Neuron (in vitro differentiated cells): ENCODE measurements at regions not wholly inside any gene's neighbourhood (a gene's known extent, or its start where the extent isn't known, plus 50 kb on each side); places are given as distances from the start of the nearest gene placed in this dataset.

Source experiments
- H2AFZ ChIP-seq: one replicate; pipeline ENCODE4 v1.6.1; 2013; ENCODE audit warnings: low read depth, mild to moderate bottlenecking, inconsistent platforms, low read length, moderate library complexity
- H3K27me3 ChIP-seq: one replicate; pipeline ENCODE4 v1.6.1; 2013; ENCODE audit warnings: low read length; ENCODE audit not compliant: insufficient read depth
- H3K36me3 ChIP-seq: one replicate; pipeline ENCODE4 v1.6.1; 2013; ENCODE audit warnings: low read length; ENCODE audit not compliant: insufficient read depth
- H3K4me1 ChIP-seq: one replicate; pipeline ENCODE4 v1.6.1; 2013; ENCODE audit warnings: low read length; ENCODE audit not compliant: insufficient read depth
- H3K4me3 ChIP-seq: 2 replicates; pipeline ENCODE4 v1.5.1; 2013; ENCODE audit warnings: mild to moderate bottlenecking, low read length, moderate library complexity
- H3K9me3 ChIP-seq: one replicate; pipeline ENCODE4 v1.6.1; 2013; ENCODE audit warnings: low read length

GRCh38 chr2:204454672-204455380 lies 90.4 kb upstream of the PARD3B start:
- Histone ChIP-seq H3K27me3 (no peaks in the 10 kb centered on the region), H3K4me3 (no peak overlapping the region), H3K36me3 (no peaks in the 10 kb centered on the region), H3K9me3 (peaks cover 6% of the 10 kb centered on the region), H2AFZ (no peak overlapping the region), H3K4me1 (peaks cover 50% of the 10 kb centered on the region)

GRCh38 chr2:204468746-204469429 lies 76.4 kb upstream of the PARD3B start:
- no peaks in the 10 kb centered on the region for H3K4me1 ChIP-seq
- no peak overlapping the region for H3K4me3 ChIP-seq
- no peaks in the 10 kb centered on the region for H3K36me3 ChIP-seq
- no peaks in the 10 kb centered on the region for H3K9me3 ChIP-seq
- H3K27me3 ChIP-seq, result no peaks in the 10 kb centered on the region
- no peak overlapping the region for H2AFZ ChIP-seq

GRCh38 chr2:204470178-204470620 lies 75.1 kb upstream of the PARD3B start:
- H3K27me3 ChIP-seq, result no peaks in the 10 kb centered on the region
- peaks cover 2% of the 10 kb centered on the region for H3K9me3 ChIP-seq
- H2AFZ ChIP-seq, result no peak overlapping the region
- H3K4me1 ChIP-seq, result no peaks in the 10 kb centered on the region
- H3K36me3 ChIP-seq, result no peaks in the 10 kb centered on the region
- H3K4me3 ChIP-seq, result no peak overlapping the region

DNA sequence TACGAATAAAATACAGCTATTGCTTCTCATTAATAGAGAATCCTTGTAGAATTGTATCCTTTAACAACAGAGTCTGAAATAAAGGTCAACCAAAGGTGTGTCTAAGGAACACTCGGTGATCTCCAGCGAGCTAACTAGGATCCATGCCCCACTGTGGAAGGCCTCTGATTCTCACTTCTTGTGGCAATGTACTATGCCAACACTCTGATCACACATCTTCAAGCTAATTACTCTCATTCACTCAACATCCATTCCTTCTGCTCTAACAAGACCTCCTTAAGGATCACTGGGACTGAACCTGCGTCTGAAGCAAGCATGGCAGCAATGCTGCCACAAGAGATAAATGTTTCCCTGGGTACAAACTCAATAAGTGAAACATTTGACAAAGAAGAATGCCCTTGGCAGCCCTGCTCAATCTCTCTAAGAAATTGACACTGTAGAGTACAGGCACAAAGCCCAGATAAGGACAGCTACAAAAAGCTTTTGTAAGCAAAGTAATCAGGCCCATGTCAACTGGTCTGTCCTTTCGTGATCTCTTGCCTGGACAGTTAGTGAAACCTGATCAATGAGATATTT lies 74.6 kb upstream of the PARD3B start:
- no peaks in the 10 kb centered on the region for H3K36me3 ChIP-seq
- peaks cover 2% of the 10 kb centered on the region for H3K9me3 ChIP-seq
- no peaks in the 10 kb centered on the region for H3K27me3 ChIP-seq
- no peaks in the 10 kb centered on the region for H3K4me1 ChIP-seq
- no peak overlapping the region for H3K4me3 ChIP-seq
- H2AFZ ChIP-seq, result no peak overlapping the region

GRCh38 chr2:204472375-204472774 lies 72.9 kb upstream of the PARD3B start:
- Histone ChIP-seq H3K4me1 (no peaks in the 10 kb centered on the region), H3K27me3 (no peaks in the 10 kb centered on the region), H3K36me3 (no peaks in the 10 kb centered on the region), H2AFZ (no peak overlapping the region), H3K9me3 (peaks cover 2% of the 10 kb centered on the region), H3K4me3 (no peak overlapping the region)

- Histone ChIP-seq H3K36me3 (no peaks in the 10 kb centered on the region), H3K4me3 (no peak overlapping the region), H3K27me3 (no peaks in the 10 kb centered on the region), H2AFZ (no peak overlapping the region), H3K4me1 (no peaks in the 10 kb centered on the region), H3K9me3 (peaks cover 2% of the 10 kb centered on the region)
These were observed 72.1 kb upstream of the PARD3B start for GRCh38 chr2:204473224-204473623.

DNA sequence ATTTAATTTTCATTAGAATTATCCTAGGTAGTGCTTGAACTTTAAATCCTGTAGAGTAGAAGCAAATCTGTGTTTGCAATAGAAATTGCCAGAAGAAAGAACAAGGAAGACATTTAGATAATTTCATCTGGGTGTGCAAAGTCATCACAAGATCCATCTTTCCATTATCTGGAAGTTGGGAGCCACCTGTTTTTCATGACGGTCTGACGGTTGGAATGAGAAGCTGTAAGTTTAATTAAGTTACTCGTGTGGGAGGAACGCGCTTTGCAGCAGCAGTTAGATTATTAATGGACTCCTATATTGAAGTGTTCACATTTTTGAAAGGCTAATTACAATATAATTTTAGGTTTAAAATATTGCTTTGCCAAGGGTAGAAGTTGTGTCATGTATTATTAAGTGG lies 69.9 kb upstream of the PARD3B start:
- Histone ChIP-seq H3K4me3 (no peak overlapping the region), H2AFZ (no peak overlapping the region), H3K9me3 (peaks cover 2% of the 10 kb centered on the region), H3K4me1 (no peaks in the 10 kb centered on the region), H3K36me3 (no peaks in the 10 kb centered on the region), H3K27me3 (no peaks in the 10 kb centered on the region)

GRCh38 chr2:204477358-204477950 lies 67.8 kb upstream of the PARD3B start:
- Histone ChIP-seq H3K4me3 (no peak overlapping the region), H3K9me3 (peaks cover 2% of the 10 kb centered on the region), H3K36me3 (no peaks in the 10 kb centered on the region), H3K27me3 (no peaks in the 10 kb centered on the region), H2AFZ (no peak overlapping the region), H3K4me1 (no peaks in the 10 kb centered on the region)

DNA sequence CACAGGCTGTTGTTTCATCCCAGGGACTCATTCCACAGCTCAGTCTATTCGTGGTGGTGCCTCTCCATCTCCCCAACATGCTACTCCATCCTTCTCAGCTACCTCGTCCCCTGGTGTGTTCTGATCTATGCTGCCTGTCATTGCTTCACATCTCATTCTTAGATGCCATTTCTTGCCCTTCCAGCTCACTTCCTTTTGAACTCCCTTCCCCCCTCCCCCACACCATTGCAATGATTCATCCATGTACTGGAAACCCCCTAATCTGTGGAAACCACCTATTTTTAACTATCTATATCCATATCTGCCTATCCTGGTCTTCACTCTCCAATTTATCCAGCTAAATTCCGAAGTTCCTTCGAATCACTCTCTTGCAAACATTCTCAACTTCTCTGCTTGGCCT lies 65.7 kb upstream of the PARD3B start:
- no peaks in the 10 kb centered on the region for H3K36me3 ChIP-seq

GRCh38 chr2:204480676-204481075 lies 64.6 kb upstream of the PARD3B start:
- no peaks in the 10 kb centered on the region for H3K27me3 ChIP-seq
- no peaks in the 10 kb centered on the region for H3K36me3 ChIP-seq
- peaks cover 4% of the 10 kb centered on the region for H3K4me1 ChIP-seq
- H3K9me3 ChIP-seq, result no peaks in the 10 kb centered on the region
- H2AFZ ChIP-seq, result no peak overlapping the region
- H3K4me3 ChIP-seq, result no peak overlapping the region

More for the DNA sequence above, 65.7 kb upstream of the PARD3B start:
- Histone ChIP-seq H3K4me1 (peaks cover 4% of the 10 kb centered on the region), H2AFZ (no peak overlapping the region), H3K4me3 (no peak overlapping the region), H3K27me3 (no peaks in the 10 kb centered on the region), H3K9me3 (peaks cover 2% of the 10 kb centered on the region)

DNA sequence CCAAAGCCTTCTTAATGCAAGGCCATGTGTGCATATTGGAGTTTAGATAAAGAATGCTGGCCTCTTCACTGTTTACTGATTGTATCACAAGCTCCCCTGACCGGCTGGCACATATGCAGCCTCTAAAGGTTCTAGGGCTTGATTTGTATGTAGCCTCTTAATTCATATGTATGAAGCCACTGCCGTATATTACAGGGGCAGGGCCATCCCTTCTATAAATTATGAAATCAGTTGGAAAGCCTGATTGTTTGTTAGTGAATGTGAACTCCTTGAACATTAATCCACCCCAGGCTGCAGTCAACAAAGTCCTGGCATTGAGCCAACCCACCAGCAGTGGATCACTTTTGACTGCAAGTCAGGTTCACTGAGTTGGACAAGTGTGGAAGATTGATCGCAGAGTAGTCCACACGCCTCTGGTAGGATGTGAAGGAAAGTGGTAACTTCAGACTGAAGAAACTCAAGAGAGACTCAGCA lies 61.6 kb upstream of the PARD3B start:
- Histone ChIP-seq H3K9me3 (no peaks in the 10 kb centered on the region), H3K4me3 (no peak overlapping the region), H2AFZ (no peak overlapping the region), H3K4me1 (peaks cover 4% of the 10 kb centered on the region), H3K27me3 (no peaks in the 10 kb centered on the region), H3K36me3 (no peaks in the 10 kb centered on the region)

GRCh38 chr2:204486321-204486720 lies 59.0 kb upstream of the PARD3B start:
- H3K36me3 ChIP-seq, result no peaks in the 10 kb centered on the region
- no peak overlapping the region for H2AFZ ChIP-seq
- no peaks in the 10 kb centered on the region for H3K27me3 ChIP-seq
- H3K9me3 ChIP-seq, result peaks cover 1% of the 10 kb centered on the region
- no peak overlapping the region for H3K4me3 ChIP-seq
- H3K4me1 ChIP-seq, result peaks cover 4% of the 10 kb centered on the region

DNA sequence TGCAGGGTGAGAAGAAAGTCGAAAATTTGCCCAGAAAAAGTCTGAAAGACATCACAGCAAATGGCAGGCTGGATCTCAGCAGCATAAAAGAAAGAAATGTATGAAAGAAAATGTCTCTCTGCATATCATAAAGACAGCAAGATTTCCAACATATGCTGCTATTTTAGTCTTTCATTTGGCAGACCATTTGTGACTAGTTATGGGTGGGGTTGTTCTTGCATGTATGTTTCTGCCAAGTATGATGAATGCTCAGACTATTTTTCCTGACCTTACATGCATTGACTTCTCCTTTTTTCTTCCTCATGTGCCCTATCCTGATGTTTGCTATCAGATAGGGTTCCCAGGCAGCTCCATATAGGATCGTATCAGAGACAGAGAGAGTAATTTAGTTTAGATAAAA lies 58.5 kb upstream of the PARD3B start:
- Histone ChIP-seq H3K4me3 (no peak overlapping the region), H2AFZ (no peak overlapping the region), H3K36me3 (no peaks in the 10 kb centered on the region), H3K9me3 (peaks cover 1% of the 10 kb centered on the region), H3K27me3 (no peaks in the 10 kb centered on the region), H3K4me1 (peaks cover 4% of the 10 kb centered on the region)
